UCSD-AML1 (cell line): ENCODE measurements at regions not wholly inside any gene's neighbourhood (a gene's known extent, or its start where the extent isn't known, plus 50 kb on each side); places are given as distances from the start of the nearest gene placed in this dataset.

ENCODE experiments used
- DNase-seq: peaks from one replicate; lab custom pipeline; 2025; ENCODE audit not compliant: unreplicated experiment; lab: John Stamatoyannopoulos, UW

GRCh38 chr10:24113901-24114300 lies 95.0 kb upstream of the KIAA1217 start:
- DNase-seq, result no peak

GRCh38 chr10:24114556-24114955 lies 94.4 kb upstream of the KIAA1217 start:
- no peak for DNase-seq

GRCh38 chr10:24115403-24115802 lies 93.5 kb upstream of the KIAA1217 start:
- peak; percentile 18 for DNase-seq

- DNase-seq, result no peak
These were observed 90.7 kb upstream of the KIAA1217 start for GRCh38 chr10:24118246-24118645.

GRCh38 chr10:24119896-24120295 lies 89.0 kb upstream of the KIAA1217 start:
- DNase-seq, result no peak

- no peak for DNase-seq
These were observed 88.3 kb upstream of the KIAA1217 start for GRCh38 chr10:24120646-24121045.

GRCh38 chr10:24127516-24127915 lies 81.4 kb upstream of the KIAA1217 start:
- no peak for DNase-seq

GRCh38 chr10:24128066-24128730 lies 80.7 kb upstream of the KIAA1217 start:
- DNase-seq, result no peak

- no peak for DNase-seq
These were observed 76.2 kb upstream of the KIAA1217 start for GRCh38 chr10:24132741-24133140.

- DNase-seq, result no peak
These were observed 75.1 kb upstream of the KIAA1217 start for GRCh38 chr10:24133835-24134234.

- no peak for DNase-seq
These were observed 72.9 kb upstream of the KIAA1217 start for GRCh38 chr10:24136070-24136469.

- no peak for DNase-seq
These were observed 61.6 kb upstream of the KIAA1217 start for GRCh38 chr10:24147321-24147720.

- DNase-seq, result no peak
These were observed 59.3 kb upstream of the KIAA1217 start for GRCh38 chr10:24149640-24150039.

GRCh38 chr10:24150853-24151252 lies 58.1 kb upstream of the KIAA1217 start:
- DNase-seq, result no peak

- DNase-seq, result no peak
These were observed 56.7 kb upstream of the KIAA1217 start for GRCh38 chr10:24152270-24152669.

- DNase-seq, result no peak
These were observed 55.9 kb upstream of the KIAA1217 start for GRCh38 chr10:24153031-24153430.

GRCh38 chr10:24153537-24153936 lies 55.4 kb upstream of the KIAA1217 start:
- DNase-seq, result no peak

- peak; percentile 21 for DNase-seq
These were observed 52.3 kb upstream of the KIAA1217 start for GRCh38 chr10:24156686-24157085.

- no peak for DNase-seq
These were observed 51.4 kb upstream of the KIAA1217 start for GRCh38 chr10:24157567-24157966.
